ENCODE measurements at regions not wholly inside any gene's neighbourhood (a gene's known extent, or its start where the extent isn't known, plus 50 kb on each side); places are given as distances from the start of the nearest gene placed in this dataset.
"Not testable (repeated sequence)": the region's sequence is repeated elsewhere in the genome, so short reads cannot be mapped to it uniquely, and the experiment has no call there.

GRCh38 chr2:91503959-91504741 is 2812.7 kb downstream of the RPIA start:
- H3K14ac ChIP-seq (replicated peaks; ENCODE audit: low read depth, low read length); H3K9me3 ChIP-seq (ENCODE audit: control insufficient read depth, insufficient read depth, low read length); H4K20me1 ChIP-seq (ENCODE audit: insufficient read depth, low read length); H3K23ac ChIP-seq (ENCODE audit: low read depth, low read length); H3K4me2 ChIP-seq (ENCODE audit: low read depth, low read length); BruUV-seq (replicated peaks); H4K8ac ChIP-seq (ENCODE audit: low read depth in 2 of 2, low read length in 2 of 2); H4K91ac ChIP-seq (ENCODE audit: insufficient read depth, low read depth, low read length); H2BK5ac ChIP-seq (ENCODE audit: low read depth, low read length, poor library complexity, severe bottlenecking); H2AFZ ChIP-seq (replicated peaks; ENCODE audit: low read length, poor library complexity); H2BK120ac ChIP-seq (ENCODE audit: low read depth, low read length); H3K79me1 ChIP-seq (ENCODE audit: low read depth in 1 of 2, low read length in 2 of 2); H3K27me3 ChIP-seq (ENCODE audit: control insufficient read depth, insufficient read depth, low read length); in situ Hi-C loops (cut with MboI; ENCODE audit: low sequenced_read_pairs); H3K4ac ChIP-seq (ENCODE audit: low read depth, low read length); H3K4me1 ChIP-seq (ENCODE audit: control insufficient read depth, insufficient read depth, low read length); H3K56ac ChIP-seq (ENCODE audit: extremely low read depth, insufficient read depth, low read length); DNase-seq; H3K9ac ChIP-seq (ENCODE audit: low read depth, low read length); H4K5ac ChIP-seq (ENCODE audit: low read depth, low read length); H2BK15ac ChIP-seq (ENCODE audit: low read depth, low read length); H2AK5ac ChIP-seq (ENCODE audit: low read depth, low read length); intact Hi-C loops (cut with micrococcal nuclease); H3K27ac ChIP-seq (ENCODE audit: insufficient read depth, low read length); H3K9me1 ChIP-seq (ENCODE audit: insufficient read depth, low read length); dilution Hi-C loops (cut with HindIII; ENCODE audit: low sequenced_read_pairs, unreplicated experiment); H3K4me3 ChIP-seq (ENCODE audit: insufficient read depth, low read depth, low read length); ATAC-seq (ENCODE audit: low read depth); H2BK20ac ChIP-seq (ENCODE audit: low read depth, low read length); H2AK9ac ChIP-seq (replicated peaks; ENCODE audit: low read depth, low read length, poor library complexity); POLR2A ChIA-PET (ENCODE audit: unreplicated experiment); H3K18ac ChIP-seq (ENCODE audit: low read depth, low read length); CTCF ChIA-PET; H3K36me3 ChIP-seq (ENCODE audit: control insufficient read depth, insufficient read depth, low read length): not testable (repeated sequence)
- 86% methylated on average over 1 of the region's 13 CpGs; no CpG with 5 or more reads in 1 of the 2 experiments for WGBS, 2 experiments (ENCODE audit: extremely low coverage in 2 of 2, insufficient read length in 1 of 2)

DNA sequence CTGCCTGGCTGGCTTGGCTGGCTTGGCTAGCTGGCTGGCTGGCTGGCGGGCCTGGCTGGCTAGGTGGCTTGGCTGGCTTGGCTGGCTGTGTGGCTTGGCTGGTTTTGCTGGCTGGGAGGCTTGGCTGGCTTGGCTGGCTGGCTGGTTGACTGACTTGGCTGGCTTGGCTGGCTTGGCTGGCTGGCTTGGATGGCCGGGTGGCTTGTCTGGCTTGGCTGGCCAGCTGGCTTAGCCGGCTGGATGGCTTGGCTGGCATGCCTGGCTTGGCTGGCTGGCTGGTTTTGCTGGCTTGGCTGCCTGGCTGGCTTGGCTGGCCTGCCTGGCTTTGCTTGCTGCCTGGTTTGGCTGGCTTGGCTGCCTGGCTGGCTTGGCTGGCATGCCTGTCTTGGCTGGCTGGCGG is 2817.3 kb downstream of the RPIA start:
- H3K56ac ChIP-seq (ENCODE audit: extremely low read depth, insufficient read depth, low read length); H3K14ac ChIP-seq (replicated peaks; ENCODE audit: low read depth, low read length); CTCF ChIA-PET; H2BK20ac ChIP-seq (ENCODE audit: low read depth, low read length); H3K4me2 ChIP-seq (ENCODE audit: low read depth, low read length); H3K18ac ChIP-seq (ENCODE audit: low read depth, low read length); H3K27ac ChIP-seq (ENCODE audit: insufficient read depth, low read length); H3K79me1 ChIP-seq (ENCODE audit: low read depth in 1 of 2, low read length in 2 of 2); intact Hi-C loops (cut with micrococcal nuclease); ATAC-seq (ENCODE audit: low read depth); H2BK120ac ChIP-seq (ENCODE audit: low read depth, low read length); H4K8ac ChIP-seq (ENCODE audit: low read depth in 2 of 2, low read length in 2 of 2); H3K27me3 ChIP-seq (ENCODE audit: control insufficient read depth, insufficient read depth, low read length); H2AK9ac ChIP-seq (replicated peaks; ENCODE audit: low read depth, low read length, poor library complexity); in situ Hi-C loops (cut with MboI; ENCODE audit: low sequenced_read_pairs); H4K20me1 ChIP-seq (ENCODE audit: insufficient read depth, low read length); H3K36me3 ChIP-seq (ENCODE audit: control insufficient read depth, insufficient read depth, low read length); H2BK15ac ChIP-seq (ENCODE audit: low read depth, low read length); H2AFZ ChIP-seq (replicated peaks; ENCODE audit: low read length, poor library complexity); dilution Hi-C loops (cut with HindIII; ENCODE audit: low sequenced_read_pairs, unreplicated experiment); H3K9ac ChIP-seq (ENCODE audit: low read depth, low read length); H2AK5ac ChIP-seq (ENCODE audit: low read depth, low read length); H3K4me3 ChIP-seq (ENCODE audit: insufficient read depth, low read depth, low read length); BruUV-seq (replicated peaks); H3K4me1 ChIP-seq (ENCODE audit: control insufficient read depth, insufficient read depth, low read length); H3K23ac ChIP-seq (ENCODE audit: low read depth, low read length); DNase-seq; POLR2A ChIA-PET (ENCODE audit: unreplicated experiment); H3K9me3 ChIP-seq (ENCODE audit: control insufficient read depth, insufficient read depth, low read length); H2BK5ac ChIP-seq (ENCODE audit: low read depth, low read length, poor library complexity, severe bottlenecking); H3K9me1 ChIP-seq (ENCODE audit: insufficient read depth, low read length); H3K4ac ChIP-seq (ENCODE audit: low read depth, low read length); H4K91ac ChIP-seq (ENCODE audit: insufficient read depth, low read depth, low read length); H4K5ac ChIP-seq (ENCODE audit: low read depth, low read length): not testable (repeated sequence)
- no CpG with 5 or more reads among the region's 4 CpGs for WGBS, 2 experiments (ENCODE audit: extremely low coverage in 2 of 2, insufficient read length in 1 of 2)

All from IMR-90 (cell line).